GM13977 (cell line): ENCODE measurements at regions not wholly inside any gene's neighbourhood (a gene's known extent, or its start where the extent isn't known, plus 50 kb on each side); places are given as distances from the start of the nearest gene placed in this dataset.

Experiments used
- DNase-seq: peaks from one replicate; pipeline ENCODE4 v3.0.0; 2012; ENCODE audit warnings: low spot score
- in situ Hi-C: fragments of 300-500 bp; cut with MboI; formaldehyde crosslinking; loops from one replicate; pipeline ENCODE4 v1.12.0; 2022; ENCODE audit warnings: low sequenced_read_pairs, low pct_unique_long_range_greater_than_20kb, mixed read lengths, inconsistent platforms; ENCODE audit not compliant: unreplicated experiment
- TF ChIP-seq, protein P1 (sequence below): IDR thresholded peaks from 2 replicates; pipeline ENCODE4 v1.5.1; 2012; ENCODE audit warnings: mild to moderate bottlenecking, control low read depth; ENCODE audit not compliant: insufficient read depth; ENCODE audit errors: extremely low read depth, missing control alignments

DNA sequence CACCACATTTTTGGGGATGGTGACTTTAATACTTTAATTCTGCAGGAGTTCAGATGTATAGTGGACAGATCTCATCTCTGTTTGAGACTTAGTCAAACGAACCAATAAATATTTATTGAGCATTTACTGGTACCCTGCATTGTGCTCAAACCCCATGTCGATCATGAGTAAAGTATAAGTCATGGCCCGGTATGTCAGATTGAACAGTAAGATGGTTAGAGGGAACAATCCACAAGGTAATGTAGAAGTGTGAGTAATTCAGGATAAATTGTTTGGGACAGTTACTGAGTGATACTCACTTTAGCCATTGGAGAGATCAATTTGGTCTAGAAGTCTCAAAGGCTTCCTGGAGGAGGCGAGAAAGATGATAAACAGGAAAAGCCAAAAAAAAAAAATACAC lies 265.5 kb upstream of the C2CD4B start:
- DNase-seq: no peak
- in situ Hi-C loops: no loop called here
- TF ChIP-seq, protein P1, sequence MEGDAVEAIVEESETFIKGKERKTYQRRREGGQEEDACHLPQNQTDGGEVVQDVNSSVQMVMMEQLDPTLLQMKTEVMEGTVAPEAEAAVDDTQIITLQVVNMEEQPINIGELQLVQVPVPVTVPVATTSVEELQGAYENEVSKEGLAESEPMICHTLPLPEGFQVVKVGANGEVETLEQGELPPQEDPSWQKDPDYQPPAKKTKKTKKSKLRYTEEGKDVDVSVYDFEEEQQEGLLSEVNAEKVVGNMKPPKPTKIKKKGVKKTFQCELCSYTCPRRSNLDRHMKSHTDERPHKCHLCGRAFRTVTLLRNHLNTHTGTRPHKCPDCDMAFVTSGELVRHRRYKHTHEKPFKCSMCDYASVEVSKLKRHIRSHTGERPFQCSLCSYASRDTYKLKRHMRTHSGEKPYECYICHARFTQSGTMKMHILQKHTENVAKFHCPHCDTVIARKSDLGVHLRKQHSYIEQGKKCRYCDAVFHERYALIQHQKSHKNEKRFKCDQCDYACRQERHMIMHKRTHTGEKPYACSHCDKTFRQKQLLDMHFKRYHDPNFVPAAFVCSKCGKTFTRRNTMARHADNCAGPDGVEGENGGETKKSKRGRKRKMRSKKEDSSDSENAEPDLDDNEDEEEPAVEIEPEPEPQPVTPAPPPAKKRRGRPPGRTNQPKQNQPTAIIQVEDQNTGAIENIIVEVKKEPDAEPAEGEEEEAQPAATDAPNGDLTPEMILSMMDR: no peak

- TF ChIP-seq, protein P1: no peak
- in situ Hi-C loops: no loop called here
- DNase-seq: no peak
Measured at GRCh38 chr15:62431008-62431797, 266.1 kb upstream of the C2CD4B start.

DNA sequence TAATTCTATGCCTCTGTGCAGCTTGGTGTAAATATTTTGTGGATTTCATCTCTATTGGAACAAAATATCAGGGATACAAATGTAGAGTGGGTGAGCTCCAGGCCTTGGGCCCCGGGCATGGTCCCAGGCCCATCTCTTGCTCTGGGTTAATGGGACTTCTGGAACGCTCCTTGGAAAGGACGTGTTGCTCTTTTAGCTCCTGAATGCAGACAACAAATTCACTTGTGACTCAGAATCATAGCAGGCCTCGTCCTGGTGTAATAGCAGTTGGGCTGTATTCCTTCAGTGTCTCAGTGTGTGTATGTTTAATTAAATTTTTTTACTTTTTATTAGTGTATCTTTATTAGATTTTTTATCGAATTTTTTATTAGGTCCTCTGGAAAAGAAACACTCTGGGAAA lies 266.7 kb upstream of the C2CD4B start:
- DNase-seq: no peak
- in situ Hi-C loops: no loop called here
- TF ChIP-seq, protein P1: no peak

GRCh38 chr15:62432702-62433398 lies 267.8 kb upstream of the C2CD4B start:
- DNase-seq: no peak
- TF ChIP-seq, protein P1: no peak
- in situ Hi-C loops: no loop called here

GRCh38 chr15:62436235-62436634 lies 271.1 kb upstream of the C2CD4B start:
- in situ Hi-C loops: no loop called here
- TF ChIP-seq, protein P1: no peak
- DNase-seq: no peak

- TF ChIP-seq, protein P1: no peak
Measured at GRCh38 chr15:62437753-62438152, 272.7 kb upstream of the C2CD4B start.

More at GRCh38 chr15:62437753-62438152, 272.7 kb upstream of the C2CD4B start:
- DNase-seq: no peak
- in situ Hi-C loops: no loop called here
